ENCODE measurements at regions not wholly inside any gene's neighbourhood (a gene's known extent, or its start where the extent isn't known, plus 50 kb on each side); places are given as distances from the start of the nearest gene placed in this dataset.

GRCh38 chr2:16007167-16007934 is 67.0 kb downstream of the MYCN start:
- no peaks in the 10 kb centered on the region for H3K27me3 ChIP-seq (replicated peaks)
- in situ Hi-C loops (cut with HindIII; ENCODE audit: low pct_ligation_motif_present, low sequenced_read_pairs), result no loop called here
- H3K27ac ChIP-seq, result no peak overlapping the region
- H3K36me3 ChIP-seq (replicated peaks), result no peaks in the 10 kb centered on the region
- TF ChIP-seq, protein P1, sequence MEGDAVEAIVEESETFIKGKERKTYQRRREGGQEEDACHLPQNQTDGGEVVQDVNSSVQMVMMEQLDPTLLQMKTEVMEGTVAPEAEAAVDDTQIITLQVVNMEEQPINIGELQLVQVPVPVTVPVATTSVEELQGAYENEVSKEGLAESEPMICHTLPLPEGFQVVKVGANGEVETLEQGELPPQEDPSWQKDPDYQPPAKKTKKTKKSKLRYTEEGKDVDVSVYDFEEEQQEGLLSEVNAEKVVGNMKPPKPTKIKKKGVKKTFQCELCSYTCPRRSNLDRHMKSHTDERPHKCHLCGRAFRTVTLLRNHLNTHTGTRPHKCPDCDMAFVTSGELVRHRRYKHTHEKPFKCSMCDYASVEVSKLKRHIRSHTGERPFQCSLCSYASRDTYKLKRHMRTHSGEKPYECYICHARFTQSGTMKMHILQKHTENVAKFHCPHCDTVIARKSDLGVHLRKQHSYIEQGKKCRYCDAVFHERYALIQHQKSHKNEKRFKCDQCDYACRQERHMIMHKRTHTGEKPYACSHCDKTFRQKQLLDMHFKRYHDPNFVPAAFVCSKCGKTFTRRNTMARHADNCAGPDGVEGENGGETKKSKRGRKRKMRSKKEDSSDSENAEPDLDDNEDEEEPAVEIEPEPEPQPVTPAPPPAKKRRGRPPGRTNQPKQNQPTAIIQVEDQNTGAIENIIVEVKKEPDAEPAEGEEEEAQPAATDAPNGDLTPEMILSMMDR (IDR thresholded peaks at IDR 0.05; ENCODE audit: low read depth, low read length, missing control alignments), result no peak
- H3K4me3 ChIP-seq (ENCODE audit: low read depth, low read length), result no peak overlapping the region
- no peak for DNase-seq

GRCh38 chr2:16006537-16007166 is 66.3 kb downstream of the MYCN start:
- no peaks in the 10 kb centered on the region for H3K27me3 ChIP-seq (replicated peaks)
- H3K27ac ChIP-seq, result no peak overlapping the region
- in situ Hi-C loops (cut with HindIII; ENCODE audit: low pct_ligation_motif_present, low sequenced_read_pairs), result no loop called here
- H3K4me3 ChIP-seq (ENCODE audit: low read depth, low read length), result no peak overlapping the region
- H3K36me3 ChIP-seq (replicated peaks), result no peaks in the 10 kb centered on the region
- DNase-seq, result no peak
- TF ChIP-seq, protein P1 (IDR thresholded peaks at IDR 0.05; ENCODE audit: low read depth, low read length, missing control alignments), result no peak

- in situ Hi-C loops (cut with HindIII; ENCODE audit: low pct_ligation_motif_present, low sequenced_read_pairs), result no loop called here
- no peak for DNase-seq
- Histone ChIP-seq H3K27ac (no peak overlapping the region), H3K27me3 (replicated peaks) (no peaks in the 10 kb centered on the region), H3K36me3 (replicated peaks) (no peaks in the 10 kb centered on the region), H3K4me3 (ENCODE audit: low read depth, low read length) (no peak overlapping the region)
- TF ChIP-seq, protein P1 (IDR thresholded peaks at IDR 0.05; ENCODE audit: low read depth, low read length, missing control alignments), result no peak
These were observed 65.6 kb downstream of the MYCN start for GRCh38 chr2:16005816-16006536.

DNA sequence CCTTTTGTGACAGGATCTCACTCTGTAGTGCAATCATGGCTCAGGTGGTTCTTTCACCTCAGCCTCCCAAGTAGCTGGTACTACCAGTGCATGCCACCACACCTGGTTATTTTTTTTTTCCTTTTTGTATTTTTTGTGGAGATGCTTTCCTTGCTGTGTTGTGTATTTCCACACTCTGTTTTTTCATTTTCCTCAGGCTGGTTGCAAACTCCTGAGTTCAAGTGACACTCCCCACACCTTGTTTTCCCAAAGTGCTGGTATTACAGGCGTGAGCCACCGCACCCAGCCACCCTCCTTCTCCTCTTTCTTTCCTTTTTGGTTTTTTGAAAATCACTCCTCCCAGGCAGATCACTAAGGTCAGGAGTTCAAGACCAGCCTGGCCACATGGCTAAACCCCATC is 65.0 kb downstream of the MYCN start:
- H3K27ac ChIP-seq, result no peak overlapping the region
- H3K36me3 ChIP-seq (replicated peaks), result no peaks in the 10 kb centered on the region
- TF ChIP-seq, protein P1 (IDR thresholded peaks at IDR 0.05; ENCODE audit: low read depth, low read length, missing control alignments), result no peak
- H3K27me3 ChIP-seq (replicated peaks), result no peaks in the 10 kb centered on the region
- DNase-seq, result no peak
- H3K4me3 ChIP-seq (ENCODE audit: low read depth, low read length), result no peak overlapping the region
- in situ Hi-C loops (cut with HindIII; ENCODE audit: low pct_ligation_motif_present, low sequenced_read_pairs), result no loop called here

DNA sequence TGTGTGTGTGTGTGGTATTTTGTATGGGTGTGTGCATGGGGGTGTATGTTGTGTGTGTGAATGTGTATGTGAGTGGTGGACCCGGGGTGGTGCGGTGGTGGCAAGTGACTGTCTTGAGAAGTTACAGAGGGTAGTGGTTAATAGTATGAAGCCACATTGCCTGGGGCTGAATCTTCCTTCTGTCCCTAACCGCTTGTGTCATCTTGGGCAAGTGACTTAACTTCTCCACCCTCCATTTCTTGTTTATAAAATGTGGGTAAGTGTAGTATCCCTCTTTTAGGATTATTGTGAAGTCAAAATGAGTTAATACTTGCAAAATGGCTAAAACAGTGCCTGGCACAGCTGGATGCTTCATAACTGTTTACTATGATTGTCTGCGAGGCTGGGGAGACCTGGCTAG is 63.5 kb downstream of the MYCN start:
- TF ChIP-seq, protein P1 (IDR thresholded peaks at IDR 0.05; ENCODE audit: low read depth, low read length, missing control alignments), result no peak
- H3K4me3 ChIP-seq (ENCODE audit: low read depth, low read length), result no peak overlapping the region

More for the DNA sequence above, 63.5 kb downstream of the MYCN start:
- in situ Hi-C loops (cut with HindIII; ENCODE audit: low pct_ligation_motif_present, low sequenced_read_pairs), result no loop called here
- Histone ChIP-seq H3K36me3 (replicated peaks) (no peaks in the 10 kb centered on the region), H3K27ac (no peak overlapping the region), H3K27me3 (replicated peaks) (no peaks in the 10 kb centered on the region)
- DNase-seq, result no peak

All from brain microvascular endothelial cell (primary cell).